ENCODE measurements at regions not wholly inside any gene's neighbourhood (a gene's known extent, or its start where the extent isn't known, plus 50 kb on each side); places are given as distances from the start of the nearest gene placed in this dataset.
"Not testable (repeated sequence)": the region's sequence is repeated elsewhere in the genome, so short reads cannot be mapped to it uniquely, and the experiment has no call there.

DNA sequence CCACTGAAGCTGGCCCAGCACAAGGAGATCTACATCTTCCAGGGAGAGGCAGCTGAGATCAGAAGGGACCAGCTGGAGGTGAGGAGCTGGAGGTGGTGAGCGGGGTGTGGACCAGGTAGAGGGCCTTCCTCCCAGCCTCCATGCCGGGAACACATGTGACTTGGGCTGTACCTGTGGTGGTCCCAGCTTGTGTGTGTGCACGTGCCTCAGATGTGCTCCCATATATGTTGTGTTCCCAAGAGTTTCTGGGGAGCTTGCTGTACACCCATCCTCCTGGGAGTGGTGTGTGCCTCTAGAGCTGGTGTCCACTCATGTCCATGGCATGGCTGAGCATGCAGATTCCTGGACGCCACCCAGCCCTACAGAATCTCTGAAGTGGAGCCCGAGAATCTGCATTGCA is 183.7 kb upstream of the AKAP13 start:
- not testable (repeated sequence) for DNase-seq

DNA sequence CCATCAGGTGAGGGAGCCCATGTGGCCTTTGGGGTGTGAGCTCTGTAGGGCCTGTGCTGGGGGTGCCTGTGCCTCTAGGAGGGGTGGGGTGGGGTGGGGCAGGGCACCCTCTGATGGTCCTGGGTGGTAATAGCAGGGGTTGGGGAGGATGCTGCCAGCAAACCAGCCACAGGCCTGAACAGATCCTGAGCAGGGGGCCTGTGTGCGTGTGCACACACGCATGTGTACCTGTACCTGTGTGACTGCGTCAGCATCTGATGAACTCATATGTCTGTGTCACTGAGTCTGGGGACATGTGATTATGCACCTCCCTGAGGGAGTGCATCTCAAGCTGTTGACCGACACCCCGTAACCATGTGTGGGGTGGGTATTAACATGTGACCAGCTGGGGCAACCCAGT is 182.8 kb upstream of the AKAP13 start:
- not testable (repeated sequence) for DNase-seq

DNA sequence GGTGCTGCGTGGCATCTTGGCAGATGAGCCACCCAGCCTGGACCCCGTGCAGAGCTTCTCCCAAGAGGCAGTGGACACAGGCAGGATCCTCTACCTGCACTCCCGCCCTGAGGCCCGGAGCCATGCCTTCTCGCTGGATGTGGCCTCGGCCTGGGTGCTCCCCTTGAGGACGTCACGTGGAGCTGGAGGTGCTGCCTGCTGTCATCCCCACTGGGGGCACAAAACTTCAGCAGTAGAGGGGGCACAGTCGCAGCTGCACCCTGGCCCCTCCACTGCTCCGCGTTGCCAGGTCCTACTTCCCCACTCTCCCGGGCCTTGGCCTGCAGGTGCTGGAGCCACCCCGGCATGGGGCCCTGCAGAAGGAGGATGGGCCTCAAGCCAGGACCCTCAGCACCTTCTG is 182.0 kb upstream of the AKAP13 start:
- DNase-seq = not testable (repeated sequence)

DNA sequence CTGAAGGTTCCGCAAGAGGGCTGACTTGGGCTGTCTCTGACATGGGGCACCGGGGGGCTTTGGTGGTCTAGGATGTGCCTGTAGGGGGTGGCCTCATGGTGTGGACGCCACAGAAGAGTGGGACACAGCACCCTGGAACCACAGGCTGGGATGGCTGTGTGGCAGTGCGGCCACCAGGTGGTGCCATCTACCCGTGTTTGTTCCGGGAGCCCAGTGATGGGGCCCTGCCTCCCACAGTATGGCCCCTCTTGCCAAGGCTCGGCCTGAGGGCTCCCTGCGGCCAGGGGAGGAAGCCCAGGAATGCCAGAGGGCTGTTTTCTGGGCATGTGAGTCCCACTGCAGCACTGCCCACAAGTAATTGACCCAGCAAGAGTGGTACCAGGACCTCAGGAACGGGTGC is 180.2 kb upstream of the AKAP13 start:
- DNase-seq = not testable (repeated sequence)

DNA sequence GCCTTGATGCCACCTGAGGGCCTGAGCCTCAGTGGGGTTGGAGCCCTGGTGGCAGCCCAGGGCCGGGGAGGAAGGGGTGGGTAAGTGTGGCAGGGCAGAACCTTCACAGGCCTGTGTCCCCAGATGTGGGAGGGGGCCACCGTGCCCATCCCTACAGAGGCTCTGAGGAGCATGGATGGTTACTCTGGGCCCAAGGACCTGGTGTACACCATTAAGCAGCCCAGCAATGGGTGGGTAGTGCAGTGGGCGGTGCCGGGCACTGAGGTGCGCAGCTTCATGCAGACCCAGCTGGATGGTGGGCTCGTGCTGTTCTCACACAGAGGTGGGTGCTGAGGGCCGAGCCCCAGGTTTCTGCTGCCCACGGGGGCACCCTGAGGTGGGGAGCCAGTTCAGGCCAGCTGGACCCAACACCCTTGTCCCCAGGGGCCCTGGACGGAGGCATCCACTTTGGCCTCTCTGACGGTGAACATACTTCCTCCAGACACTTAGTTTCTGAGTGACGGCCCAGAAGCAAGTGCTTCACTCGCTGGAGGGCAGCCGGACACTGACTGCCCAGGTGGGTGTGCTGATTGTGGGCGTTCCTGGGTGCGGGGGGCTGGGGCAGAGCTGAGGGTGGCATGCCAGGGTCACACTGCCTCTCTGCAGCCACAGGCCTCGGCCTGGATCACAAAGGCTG is 179.1 kb upstream of the AKAP13 start:
- DNase-seq = not testable (repeated sequence)

DNA sequence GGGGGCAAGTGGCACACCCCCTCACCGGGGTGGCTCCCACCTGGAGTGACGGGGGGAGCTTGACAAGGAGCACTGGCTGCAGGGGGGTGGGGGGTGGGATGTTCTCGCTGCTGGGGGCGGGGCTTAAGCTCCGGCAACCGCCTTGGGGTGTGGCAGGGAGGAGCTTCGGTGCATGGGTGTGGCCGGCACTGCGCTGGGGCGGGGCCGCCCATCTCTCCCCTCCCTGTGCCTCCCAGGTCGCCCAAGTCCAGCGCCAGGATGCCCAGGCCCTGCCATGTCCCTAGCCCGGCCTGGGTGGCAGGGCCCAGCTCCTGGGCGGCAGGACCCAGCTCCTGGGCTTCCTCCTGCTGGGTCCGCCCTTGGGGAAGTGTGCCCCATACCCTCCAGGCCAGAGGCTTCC is 175.9 kb upstream of the AKAP13 start:
- DNase-seq = not testable (repeated sequence)

DNA sequence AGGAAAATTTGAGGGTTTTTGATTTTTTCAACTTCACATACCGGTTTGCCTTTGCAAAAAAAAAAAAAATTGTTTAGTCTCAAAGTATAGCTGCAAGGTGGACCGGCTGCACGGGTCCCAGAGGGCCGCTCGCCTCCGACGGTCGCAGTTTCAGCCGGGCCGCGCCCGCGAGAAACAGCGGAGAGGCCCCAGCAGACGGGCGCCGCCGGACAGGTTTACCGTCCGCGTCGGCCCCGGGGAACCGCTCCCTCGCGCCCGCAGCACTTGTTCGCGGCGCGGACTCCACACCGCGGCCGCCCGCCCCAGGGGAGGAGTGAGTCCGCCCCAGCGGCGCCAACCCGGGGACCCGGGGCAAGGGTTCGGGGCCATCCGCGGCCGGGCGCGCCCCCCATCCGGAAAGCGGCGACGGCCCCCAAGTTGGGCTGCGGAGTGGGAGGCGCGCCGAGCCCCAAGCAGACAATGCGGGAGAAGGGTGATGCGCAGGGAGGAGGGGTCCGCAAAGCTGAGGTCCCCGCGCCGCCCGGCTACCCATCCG is 146.5 kb upstream of the AKAP13 start:
- not testable (repeated sequence) for DNase-seq

DNA sequence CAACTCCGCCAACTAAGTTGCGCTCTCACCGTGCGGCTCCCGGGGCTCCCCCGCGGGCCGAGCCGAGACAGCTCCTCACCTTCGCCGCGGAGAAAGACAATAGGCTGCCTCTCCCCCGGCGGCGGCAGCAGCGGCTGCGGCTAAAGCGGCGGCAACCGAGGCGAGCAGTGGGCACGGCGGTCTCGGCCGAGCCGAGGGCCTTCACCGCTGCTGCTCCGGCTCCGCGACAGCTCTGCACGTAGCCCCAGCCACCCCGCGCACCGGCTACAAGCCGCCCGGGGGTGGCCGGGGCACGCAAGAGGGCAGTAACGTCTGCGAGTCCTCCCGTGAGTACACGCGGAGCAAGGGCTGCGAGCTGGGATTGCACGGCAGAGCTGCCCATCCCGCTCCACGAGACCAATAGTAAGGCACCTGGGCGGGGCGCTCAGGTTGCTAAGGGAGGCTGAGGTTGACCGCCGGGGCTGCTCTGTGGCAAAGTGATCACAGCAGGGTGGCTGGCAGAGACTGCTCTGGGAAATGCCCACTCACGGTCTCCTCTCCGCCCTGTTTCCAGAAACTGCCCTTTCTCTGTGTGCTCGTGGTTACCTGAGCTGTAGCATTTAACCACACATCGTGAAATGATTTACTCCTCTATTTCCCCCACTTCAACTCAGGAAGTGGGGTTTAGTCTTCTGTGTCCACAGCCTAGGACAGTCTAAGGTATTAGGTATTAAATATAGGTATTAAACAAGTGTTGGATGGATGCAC is 145.8 kb upstream of the AKAP13 start:
- DNase-seq = not testable (repeated sequence)

DNA sequence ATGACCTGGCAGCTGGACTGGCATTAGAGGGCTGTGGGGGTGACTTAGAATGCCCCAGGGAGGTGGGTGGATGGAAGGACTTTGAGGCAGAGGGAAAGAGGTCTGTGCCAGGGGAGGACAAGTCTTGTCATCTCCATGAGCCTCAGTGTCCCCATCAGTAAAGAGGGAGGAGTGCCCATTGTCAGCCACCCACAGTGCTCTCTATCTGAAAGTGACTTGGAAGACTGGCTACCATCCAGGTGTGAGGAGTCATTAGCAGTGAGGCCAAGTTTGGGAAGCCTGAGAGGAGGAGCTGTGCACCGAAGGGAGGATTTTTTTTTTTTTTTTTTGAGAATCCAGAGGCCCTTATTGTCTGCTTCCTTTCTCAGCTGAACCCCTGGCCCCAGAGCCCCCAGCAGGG is 136.3 kb upstream of the AKAP13 start:
- not testable (repeated sequence) for DNase-seq

DNA sequence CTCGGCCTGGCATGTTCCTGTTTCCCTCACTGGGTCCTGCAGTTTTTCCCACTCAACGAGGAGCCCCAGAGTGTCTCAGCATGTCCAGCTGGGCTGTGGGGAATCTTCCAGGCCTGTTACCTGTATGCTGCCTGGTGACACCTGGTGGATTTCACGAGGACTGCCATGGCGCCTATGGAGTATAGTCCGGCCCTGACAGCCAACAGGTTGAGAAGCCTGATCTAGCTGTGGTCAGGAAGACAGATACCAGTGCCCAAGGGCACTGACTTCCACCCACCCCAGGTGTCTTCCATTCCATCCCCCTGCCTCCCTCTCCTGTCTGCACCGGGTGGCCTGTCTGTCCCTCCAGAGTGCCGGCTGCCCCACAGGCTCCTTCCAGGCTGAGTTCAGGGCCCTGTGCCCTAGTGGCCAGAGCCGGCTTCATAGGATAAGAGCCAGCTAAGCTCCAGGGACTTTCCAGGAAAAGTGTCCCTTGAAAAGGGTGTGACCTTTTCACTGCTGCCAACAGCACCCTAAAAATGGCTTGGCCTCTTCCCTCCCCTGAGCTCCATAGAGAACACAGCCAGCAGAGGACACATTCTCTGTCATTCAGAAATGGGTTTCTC is 129.4 kb upstream of the AKAP13 start:
- DNase-seq = not testable (repeated sequence)

DNA sequence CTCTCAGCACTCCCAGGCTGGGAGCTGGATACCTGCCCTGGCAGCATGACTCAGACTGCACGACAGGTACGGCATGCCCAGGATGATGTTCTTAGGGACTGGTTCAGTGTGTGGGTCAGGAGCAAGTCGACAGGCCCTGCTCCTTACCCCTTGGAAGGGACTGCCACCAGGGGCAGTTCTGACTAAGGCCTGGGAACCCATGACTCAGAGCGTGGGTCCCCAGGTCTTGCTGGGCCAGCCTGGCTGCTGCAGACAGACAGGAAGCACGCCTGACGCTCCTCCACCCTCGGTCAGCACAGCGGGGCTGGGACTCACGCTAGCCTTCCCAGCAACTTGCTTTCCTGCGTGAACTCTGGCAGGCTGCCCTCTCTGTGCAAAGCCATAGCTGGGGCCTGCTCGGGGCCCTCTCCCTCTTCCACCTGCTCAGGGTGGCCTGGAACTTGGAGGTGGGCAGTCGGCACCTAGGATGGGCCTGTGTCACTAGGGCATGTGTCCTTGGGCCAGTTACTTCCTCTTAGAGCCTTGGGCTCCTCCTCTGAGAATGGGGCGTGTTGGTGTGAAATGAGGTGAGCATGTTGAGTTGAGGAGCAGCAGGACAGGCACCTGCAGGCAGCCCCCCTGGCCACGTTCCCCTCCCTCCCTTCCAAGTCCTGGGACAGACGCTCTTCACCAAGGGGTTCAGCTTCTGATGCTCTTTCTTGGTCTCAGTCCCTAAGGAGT is 127.0 kb upstream of the AKAP13 start:
- not testable (repeated sequence) for DNase-seq

DNA sequence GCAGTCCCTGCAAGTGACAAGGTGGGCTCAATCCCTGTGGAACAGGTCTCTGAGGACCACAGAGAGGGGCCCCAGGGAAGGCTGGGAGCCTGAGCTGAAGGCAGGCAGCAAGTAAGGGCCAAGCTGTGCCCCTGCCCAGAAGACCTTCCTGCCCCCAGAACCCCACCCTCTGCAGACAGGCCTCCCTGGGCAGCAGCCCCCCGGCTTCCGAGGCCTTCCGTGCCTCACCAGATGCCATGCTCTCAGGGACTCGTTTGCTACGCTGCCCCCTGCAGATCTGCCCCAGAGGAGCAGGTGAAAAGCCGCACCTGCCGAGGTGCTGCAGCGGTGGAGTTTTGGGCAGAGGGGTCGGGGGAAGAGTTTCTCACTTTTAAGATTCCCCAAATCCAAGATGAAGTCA is 125.4 kb upstream of the AKAP13 start:
- not testable (repeated sequence) for DNase-seq

DNA sequence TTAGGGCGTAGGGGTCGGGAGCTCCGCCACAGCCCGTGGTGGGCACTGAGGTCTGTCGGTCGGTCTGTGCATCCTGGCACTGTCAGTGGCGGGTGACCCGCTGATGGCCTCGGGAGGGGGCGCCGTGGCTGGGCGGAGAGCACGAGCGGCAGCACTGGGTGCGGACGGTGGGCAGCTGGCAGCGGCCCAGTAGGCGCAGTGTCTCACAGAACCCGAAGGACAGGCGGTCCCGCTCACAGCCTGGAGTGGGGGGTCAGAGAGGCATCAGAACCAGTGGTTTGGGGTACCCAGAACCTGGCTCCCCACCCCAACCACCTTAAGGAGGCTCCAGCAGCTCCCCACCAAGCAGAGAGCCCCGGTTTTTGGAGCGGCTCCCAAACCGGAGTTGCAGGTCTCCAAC is 124.9 kb upstream of the AKAP13 start:
- not testable (repeated sequence) for DNase-seq

DNA sequence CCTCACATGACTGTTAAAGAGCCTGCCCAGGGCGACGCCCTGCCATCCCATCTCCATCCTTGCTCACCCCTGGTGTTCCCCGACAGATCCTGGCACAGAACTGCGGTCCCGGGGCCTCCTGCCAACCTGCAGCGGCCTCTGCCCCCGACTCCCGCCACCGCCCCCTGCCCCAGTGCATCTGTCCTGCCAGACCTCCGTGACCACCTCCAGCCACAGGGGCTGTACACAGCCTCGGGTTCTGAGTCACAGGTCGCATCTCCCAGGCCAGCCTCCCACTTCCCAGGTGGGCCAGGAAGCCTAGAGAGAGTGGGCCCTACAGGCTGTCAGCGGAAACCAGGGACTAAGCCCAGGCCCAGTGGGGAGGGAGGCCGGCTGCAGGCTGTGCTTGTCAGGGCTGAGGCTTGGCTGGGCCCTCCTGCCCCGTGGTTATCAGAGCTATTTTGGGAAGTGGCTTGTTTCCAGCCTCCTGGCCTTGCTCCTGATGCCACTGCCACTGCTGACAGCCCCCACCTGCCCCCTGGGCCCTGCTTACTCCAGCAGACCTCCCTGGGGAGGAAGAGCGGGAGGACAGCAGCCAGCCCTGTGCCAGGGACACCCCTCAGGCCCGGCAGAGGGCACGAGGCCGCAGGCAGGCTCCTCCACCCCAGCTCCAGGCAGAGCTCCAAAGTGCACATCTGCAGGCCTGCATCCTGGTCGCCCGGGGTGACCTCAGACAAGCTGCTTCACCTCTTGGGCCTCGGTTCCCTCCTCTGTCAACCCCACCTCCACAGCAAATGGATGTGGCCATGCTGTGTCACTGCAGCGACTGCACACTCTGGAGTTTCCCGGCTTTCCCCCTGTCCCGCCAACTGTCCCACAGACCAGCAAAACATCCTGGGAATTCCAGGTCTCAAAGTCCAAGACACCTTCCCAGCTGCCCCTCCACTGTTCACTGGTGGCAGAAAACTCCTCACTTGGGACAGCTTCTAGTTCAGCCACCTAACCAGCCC is 124.1 kb upstream of the AKAP13 start:
- DNase-seq = not testable (repeated sequence)

DNA sequence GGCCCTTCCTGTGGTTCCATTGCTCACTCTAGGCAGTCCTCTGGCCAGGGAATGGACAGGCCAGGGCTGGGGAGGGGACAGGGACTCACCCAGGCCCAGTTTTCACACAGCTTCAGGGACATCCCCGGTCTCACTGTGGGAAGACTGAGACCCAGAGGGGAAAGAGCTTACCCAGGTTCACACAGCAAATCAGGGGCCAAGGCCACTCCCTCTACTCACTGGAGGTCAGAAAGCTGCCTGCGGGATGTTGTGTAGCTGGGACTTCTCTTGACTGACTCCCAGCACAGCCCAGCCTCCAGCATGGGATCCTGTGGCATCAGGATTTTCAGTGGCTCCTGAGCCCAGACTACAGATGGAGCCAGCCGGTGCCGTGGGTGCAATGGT is 122.3 kb upstream of the AKAP13 start:
- not testable (repeated sequence) for DNase-seq

DNA sequence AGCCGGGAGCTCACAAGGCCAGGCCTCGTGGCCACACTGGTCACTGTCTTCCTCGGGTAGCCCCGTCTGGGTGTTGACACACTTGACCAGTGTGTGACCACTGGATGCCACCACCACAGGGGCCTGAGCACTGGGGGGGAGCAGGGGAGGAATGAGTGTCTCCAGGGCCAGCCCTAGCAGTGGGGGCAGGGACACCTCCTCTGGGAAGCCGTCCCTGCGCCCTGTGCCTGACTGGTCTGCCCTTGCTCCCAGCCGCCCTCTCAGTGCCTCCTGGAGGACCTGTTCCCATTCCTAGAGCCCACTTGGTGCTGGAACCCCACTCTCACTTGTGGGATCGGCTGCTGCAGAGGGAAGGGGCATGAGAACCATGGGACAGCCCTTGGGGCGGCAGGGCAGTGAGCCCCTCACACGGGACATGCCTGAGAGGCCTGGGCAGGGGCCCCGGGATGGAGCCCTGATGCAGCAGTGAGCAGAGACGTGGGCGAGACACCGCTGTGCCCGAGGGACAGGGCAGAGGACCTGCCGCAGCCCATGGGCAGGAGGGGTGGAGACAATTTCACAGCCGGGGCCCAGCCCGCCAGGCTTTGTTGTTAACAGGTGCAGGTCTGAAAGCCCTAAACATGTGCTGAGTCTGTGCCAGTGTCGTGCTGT is 121.7 kb upstream of the AKAP13 start:
- not testable (repeated sequence) for DNase-seq

DNA sequence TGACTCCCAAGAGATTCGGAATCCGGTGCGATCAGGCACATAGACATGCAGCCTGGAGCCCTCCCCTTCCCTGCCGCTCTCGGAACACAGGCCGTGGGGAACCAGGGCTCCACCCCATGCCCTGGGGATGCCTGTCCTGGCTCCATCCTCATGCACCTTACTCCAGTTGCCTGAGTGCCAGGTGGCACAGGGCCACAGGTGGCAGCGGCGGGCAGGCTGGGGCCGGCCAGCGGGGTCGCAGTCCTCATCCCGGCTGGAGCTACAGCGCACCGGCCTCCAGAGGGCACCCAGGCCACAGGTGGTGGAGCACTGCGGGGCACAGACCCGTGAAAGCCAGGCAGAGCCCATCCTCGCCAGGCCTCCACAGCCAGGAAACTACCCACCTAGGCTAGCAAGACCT is 119.9 kb upstream of the AKAP13 start:
- not testable (repeated sequence) for DNase-seq

DNA sequence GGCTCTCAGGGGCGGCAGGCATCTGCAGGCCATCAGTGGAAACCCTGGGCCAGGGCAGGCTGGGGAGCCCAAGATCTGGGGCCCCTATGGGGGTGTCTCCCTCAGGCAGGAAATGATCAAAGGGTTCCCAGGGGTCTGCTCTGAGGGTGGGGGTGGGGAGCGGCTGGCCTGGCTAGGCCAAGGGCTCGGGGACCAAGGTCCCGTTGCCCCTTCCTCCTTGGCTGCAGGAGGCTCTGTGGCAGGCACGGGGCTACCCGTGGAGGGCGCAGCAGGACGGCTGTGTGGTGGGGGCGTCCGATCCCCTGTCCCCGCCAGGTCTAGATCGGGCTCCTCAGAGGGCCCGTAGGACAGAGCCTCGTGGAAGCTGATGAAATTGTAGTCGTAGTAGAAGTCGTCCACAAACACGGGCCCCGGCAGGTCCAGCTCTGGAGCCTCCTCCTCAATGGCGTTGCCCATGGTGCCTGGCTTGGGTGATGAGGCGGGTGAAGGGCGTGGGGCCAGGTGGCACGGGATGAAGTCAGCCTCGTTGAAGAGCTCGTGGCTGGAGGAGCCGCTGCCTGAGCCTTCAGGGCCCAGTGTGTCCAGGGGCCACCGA is 117.8 kb upstream of the AKAP13 start:
- not testable (repeated sequence) for DNase-seq

DNA sequence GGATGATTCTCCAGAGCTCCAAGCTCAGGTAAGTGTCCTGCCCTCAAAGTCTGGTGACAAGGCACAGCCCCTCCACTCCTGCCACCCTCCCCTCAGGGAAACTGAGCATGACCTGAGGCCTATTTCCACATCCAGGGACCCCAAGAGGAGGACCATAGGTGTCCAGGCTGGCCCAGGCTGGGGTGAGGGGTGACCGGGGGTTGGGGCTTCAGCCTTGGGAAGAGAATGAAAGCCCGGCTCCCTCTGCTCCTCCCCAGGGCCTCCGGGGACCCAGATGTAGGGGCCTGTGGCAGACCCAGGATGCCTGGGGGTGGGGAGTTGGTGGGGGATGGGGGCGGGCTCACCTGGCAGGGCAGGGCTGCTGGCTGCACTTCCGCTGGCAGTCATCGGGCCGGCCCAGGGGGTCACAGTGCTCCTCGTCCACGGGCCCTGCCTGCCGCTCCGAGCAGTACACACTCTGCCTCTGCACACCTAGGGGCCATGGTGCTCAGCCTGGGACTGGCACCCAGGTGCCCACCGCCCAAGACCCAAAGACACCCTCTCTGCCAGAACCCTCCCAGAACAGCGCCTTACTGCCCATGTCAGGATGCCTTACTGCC is 116.5 kb upstream of the AKAP13 start:
- not testable (repeated sequence) for DNase-seq

DNA sequence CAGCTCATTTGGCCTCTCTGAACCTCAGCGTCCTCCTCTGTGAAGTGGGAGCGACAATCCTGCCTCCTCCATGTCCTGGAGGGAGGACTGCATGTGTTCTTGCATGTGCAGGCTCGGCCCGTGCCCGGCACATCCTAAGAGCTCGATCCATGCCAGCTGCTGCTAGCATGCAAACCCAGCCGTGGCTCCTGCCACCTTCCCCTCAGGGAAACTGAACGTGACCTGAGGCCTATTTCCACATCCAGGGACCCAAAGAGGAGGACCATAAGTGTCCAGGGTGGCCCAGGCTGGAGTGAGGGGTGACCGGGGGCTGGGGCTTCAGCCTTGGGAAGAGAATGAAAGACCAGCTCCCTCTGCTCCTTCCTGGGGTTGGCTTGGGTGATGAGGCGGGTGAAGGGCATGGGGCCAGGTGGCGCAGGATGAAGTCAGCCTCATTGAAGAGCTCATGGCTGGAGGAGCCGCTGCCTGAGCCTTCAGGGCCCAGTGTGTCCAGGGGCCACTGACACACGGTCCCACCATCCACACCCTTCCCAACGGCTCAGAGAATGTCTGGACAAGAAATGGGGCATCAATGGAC is 115.7 kb upstream of the AKAP13 start:
- DNase-seq = not testable (repeated sequence)

All from NCI-H2171 treated with DMSO at 0.1 percent for 48 hours (cell line).